ENCODE measurements at regions not wholly inside any gene's neighbourhood (a gene's known extent, or its start where the extent isn't known, plus 50 kb on each side); places are given as distances from the start of the nearest gene placed in this dataset.

GRCh38 chr6:169865346-169866139, 114.1 kb downstream of the ERMARD start:
- WGBS, result 85% methylated on average over 13 of the region's 13 CpGs
- Histone ChIP-seq H3K4me3 (ENCODE audit: low read depth, low read length) (no peak overlapping the region), H3K27ac (ENCODE audit: low read depth) (no peak overlapping the region), H3K4me1 (ENCODE audit: insufficient read depth) (no peaks in the 10 kb centered on the region), H3K36me3 (ENCODE audit: insufficient read depth) (no peaks in the 10 kb centered on the region)
- no peak for DNase-seq (ENCODE audit: extremely low spot score)

DNA sequence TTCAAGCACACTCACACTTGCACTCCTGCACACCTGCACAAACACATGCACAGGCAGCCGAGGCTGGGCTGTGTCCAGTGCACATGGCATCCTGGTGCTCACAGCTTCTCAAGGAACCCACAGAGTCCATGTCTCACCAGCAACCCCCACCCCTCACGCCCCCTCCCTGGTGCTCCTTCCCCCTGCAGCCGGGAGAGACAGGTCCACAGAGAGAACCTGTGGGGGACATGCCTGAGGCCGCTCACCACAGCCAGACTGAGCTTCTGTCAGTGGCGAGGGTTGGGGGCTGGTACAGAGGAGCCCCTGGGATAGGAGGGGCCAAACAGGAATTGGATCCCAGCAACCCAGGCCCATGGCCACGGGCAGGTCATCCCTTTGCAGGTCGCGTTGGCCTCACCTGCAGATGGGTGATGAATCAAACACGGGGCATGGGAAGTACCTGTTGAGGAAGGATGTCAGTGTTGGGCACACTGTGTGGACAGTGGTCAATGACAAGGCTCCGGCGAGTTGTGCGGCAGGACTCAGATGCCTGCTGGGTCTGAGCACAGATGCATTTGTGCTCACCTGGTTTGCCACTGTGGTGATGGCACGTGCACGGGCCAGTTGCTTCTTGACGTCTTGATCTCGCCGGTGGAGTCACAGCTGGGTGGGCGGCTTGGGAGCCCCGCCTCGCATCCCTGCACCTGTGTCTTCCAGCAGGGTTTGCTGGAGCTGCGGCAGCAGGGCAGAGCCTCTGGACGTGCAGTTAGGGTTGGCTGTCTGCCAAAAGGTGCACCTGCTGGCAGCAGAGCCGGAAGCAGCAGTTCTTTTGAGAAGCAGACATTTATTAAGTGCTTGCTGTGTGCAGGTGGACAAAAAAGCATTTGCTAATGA, 113.0 kb downstream of the ERMARD start:
- WGBS, result 81% methylated on average over 23 of the region's 23 CpGs
- Histone ChIP-seq H3K4me1 (ENCODE audit: insufficient read depth) (no peaks in the 10 kb centered on the region), H3K27ac (ENCODE audit: low read depth) (no peak overlapping the region), H3K36me3 (ENCODE audit: insufficient read depth) (no peaks in the 10 kb centered on the region), H3K4me3 (ENCODE audit: low read depth, low read length) (no peak overlapping the region)
- no peak for DNase-seq (ENCODE audit: extremely low spot score)

DNA sequence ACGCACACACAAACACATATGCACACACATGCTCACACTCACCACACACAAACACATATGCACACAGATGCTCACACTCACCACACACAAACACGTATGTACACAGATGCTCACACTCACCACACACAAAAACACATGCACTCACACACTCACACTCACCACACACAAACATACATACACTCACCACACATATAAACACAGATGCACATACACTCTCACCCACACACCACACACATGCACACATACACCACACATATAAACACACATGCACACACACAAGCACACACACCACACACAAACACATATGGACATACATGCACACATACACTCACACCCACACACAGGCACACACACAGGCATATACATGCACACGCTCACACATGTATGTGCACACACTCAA, 112.3 kb downstream of the ERMARD start:
- no peak overlapping the region for H3K27ac ChIP-seq (ENCODE audit: low read depth)
- no peak overlapping the region for H3K4me3 ChIP-seq (ENCODE audit: low read depth, low read length)
- H3K4me1 ChIP-seq (ENCODE audit: insufficient read depth), result no peaks in the 10 kb centered on the region
- no peaks in the 10 kb centered on the region for H3K36me3 ChIP-seq (ENCODE audit: insufficient read depth)
- DNase-seq (ENCODE audit: extremely low spot score), result no peak
- WGBS, result 98% methylated on average over 3 of the region's 3 CpGs

- no peak for DNase-seq (ENCODE audit: extremely low spot score)
- WGBS, result 82% methylated on average over 20 of the region's 20 CpGs
- no peak overlapping the region for H3K27ac ChIP-seq (ENCODE audit: low read depth)
- no peaks in the 10 kb centered on the region for H3K4me1 ChIP-seq (ENCODE audit: insufficient read depth)
- no peaks in the 10 kb centered on the region for H3K36me3 ChIP-seq (ENCODE audit: insufficient read depth)
- no peak overlapping the region for H3K4me3 ChIP-seq (ENCODE audit: low read depth, low read length)
These were observed 111.6 kb downstream of the ERMARD start for GRCh38 chr6:169862892-169863525.

- Histone ChIP-seq H3K36me3 (ENCODE audit: insufficient read depth) (no peaks in the 10 kb centered on the region), H3K4me1 (ENCODE audit: insufficient read depth) (no peaks in the 10 kb centered on the region), H3K4me3 (ENCODE audit: low read depth, low read length) (no peak overlapping the region), H3K27ac (ENCODE audit: low read depth) (no peak overlapping the region)
- 39% methylated on average over 17 of the region's 17 CpGs for WGBS
- DNase-seq (ENCODE audit: extremely low spot score), result no peak
These were observed 110.8 kb downstream of the ERMARD start for GRCh38 chr6:169862043-169862891.

DNA sequence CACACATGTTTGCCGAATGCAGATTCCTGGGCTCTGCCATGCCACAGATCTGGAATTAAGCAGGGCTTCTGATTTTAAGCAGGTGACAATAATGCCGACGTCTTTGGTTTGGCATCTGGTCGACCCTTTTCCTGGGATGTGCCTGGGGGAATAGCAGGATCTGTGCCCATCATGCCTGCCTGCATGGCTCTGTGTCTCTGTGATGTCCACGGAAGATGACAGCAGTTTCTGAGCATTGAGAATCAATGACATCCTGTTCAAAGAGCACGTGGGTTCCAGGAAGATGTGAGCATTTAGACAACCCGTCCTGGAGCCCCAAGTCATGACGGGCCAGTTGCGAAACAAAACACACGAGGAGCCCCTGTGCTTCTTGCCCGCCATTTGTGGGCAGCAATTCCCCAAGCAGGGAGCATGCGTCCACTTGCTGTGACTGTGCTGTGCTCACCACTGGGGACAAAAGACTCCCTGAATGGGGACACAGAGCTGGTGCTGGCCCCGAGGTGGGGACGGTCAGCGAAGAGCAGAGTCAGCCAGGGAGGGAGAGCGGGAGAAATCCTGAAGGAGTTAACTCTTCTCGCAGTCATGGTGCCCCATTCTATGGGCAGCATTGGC, 110.1 kb downstream of the ERMARD start:
- Histone ChIP-seq H3K36me3 (ENCODE audit: insufficient read depth) (no peaks in the 10 kb centered on the region), H3K4me1 (ENCODE audit: insufficient read depth) (no peaks in the 10 kb centered on the region), H3K27ac (ENCODE audit: low read depth) (no peak overlapping the region), H3K4me3 (ENCODE audit: low read depth, low read length) (no peak overlapping the region)
- no peak for DNase-seq (ENCODE audit: extremely low spot score)
- 79% methylated on average over 17 of the region's 17 CpGs for WGBS

GRCh38 chr6:169859978-169860703, 108.7 kb downstream of the ERMARD start:
- H3K4me3 ChIP-seq (ENCODE audit: low read depth, low read length), result no peak overlapping the region
- no peaks in the 10 kb centered on the region for H3K36me3 ChIP-seq (ENCODE audit: insufficient read depth)
- DNase-seq (ENCODE audit: extremely low spot score), result no peak
- no peaks in the 10 kb centered on the region for H3K4me1 ChIP-seq (ENCODE audit: insufficient read depth)
- WGBS, result 81% methylated on average over 18 of the region's 18 CpGs
- H3K27ac ChIP-seq (ENCODE audit: low read depth), result no peak overlapping the region

GRCh38 chr6:169859401-169859977, 108.1 kb downstream of the ERMARD start:
- no peak for DNase-seq (ENCODE audit: extremely low spot score)

DNA sequence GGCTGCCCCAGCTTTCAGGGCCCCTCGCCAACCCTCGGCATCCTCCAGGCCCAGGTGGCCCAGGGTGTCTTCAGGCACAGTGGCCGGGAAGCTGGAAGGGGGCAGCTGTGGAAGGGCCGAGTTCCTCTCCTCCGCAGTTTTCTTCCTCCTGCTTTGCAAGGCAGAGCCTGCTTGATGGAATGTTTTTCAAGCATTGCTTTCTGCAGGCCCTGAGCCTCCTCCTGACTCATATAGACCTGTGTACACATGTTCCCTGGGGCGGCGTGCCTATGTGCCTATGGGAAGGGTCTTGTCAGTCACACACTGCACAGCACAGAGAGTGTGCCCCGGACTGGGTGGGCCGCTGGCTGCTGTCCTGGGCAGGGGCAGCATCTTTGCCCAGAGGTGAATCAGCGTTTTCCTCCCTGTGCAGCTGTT, 107.5 kb downstream of the ERMARD start:
- H3K4me1 ChIP-seq (ENCODE audit: insufficient read depth), result no peaks in the 10 kb centered on the region
- no peak overlapping the region for H3K4me3 ChIP-seq (ENCODE audit: low read depth, low read length)
- DNase-seq (ENCODE audit: extremely low spot score), result no peak
- no peak overlapping the region for H3K27ac ChIP-seq (ENCODE audit: low read depth)
- WGBS, result 90% methylated on average over 10 of the region's 10 CpGs
- no peaks in the 10 kb centered on the region for H3K36me3 ChIP-seq (ENCODE audit: insufficient read depth)

More at GRCh38 chr6:169859401-169859977, 108.1 kb downstream of the ERMARD start:
- no peaks in the 10 kb centered on the region for H3K36me3 ChIP-seq (ENCODE audit: insufficient read depth)
- 91% methylated on average over 7 of the region's 7 CpGs for WGBS
- no peak overlapping the region for H3K27ac ChIP-seq (ENCODE audit: low read depth)
- H3K4me1 ChIP-seq (ENCODE audit: insufficient read depth), result no peaks in the 10 kb centered on the region
- no peak overlapping the region for H3K4me3 ChIP-seq (ENCODE audit: low read depth, low read length)

DNA sequence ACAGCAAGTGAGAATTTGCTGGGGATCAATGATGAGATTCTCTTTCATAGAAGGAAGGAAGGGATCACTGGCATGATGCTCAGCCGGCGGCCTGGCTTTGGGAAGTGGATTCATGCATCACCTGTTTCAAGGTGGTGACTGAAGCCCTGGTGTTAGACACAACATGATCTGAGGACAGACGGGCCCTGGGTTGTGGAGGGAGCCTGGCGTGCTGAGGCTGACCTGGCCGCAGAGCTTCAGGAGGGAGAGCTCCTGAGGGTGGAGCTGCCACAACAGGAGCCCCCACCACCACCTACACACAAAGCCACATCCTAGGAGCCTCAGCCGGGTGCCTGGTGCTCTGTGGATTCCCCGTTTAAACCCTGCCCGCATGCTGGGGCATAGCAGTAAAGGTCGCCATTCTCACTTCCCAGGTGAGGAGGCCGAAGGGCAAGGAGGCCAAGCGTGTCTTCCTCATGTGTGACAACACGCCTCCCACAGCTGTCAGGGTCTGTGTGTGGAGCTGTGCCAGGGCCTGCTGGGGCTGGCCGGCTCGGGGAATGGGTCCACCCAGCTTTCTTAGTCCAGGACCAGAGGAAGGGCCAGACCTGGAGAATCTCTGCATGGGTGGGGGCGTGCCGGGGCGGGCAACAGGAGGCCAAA, 107.0 kb downstream of the ERMARD start:
- DNase-seq (ENCODE audit: extremely low spot score), result no peak
- 91% methylated on average over 17 of the region's 17 CpGs for WGBS

DNA sequence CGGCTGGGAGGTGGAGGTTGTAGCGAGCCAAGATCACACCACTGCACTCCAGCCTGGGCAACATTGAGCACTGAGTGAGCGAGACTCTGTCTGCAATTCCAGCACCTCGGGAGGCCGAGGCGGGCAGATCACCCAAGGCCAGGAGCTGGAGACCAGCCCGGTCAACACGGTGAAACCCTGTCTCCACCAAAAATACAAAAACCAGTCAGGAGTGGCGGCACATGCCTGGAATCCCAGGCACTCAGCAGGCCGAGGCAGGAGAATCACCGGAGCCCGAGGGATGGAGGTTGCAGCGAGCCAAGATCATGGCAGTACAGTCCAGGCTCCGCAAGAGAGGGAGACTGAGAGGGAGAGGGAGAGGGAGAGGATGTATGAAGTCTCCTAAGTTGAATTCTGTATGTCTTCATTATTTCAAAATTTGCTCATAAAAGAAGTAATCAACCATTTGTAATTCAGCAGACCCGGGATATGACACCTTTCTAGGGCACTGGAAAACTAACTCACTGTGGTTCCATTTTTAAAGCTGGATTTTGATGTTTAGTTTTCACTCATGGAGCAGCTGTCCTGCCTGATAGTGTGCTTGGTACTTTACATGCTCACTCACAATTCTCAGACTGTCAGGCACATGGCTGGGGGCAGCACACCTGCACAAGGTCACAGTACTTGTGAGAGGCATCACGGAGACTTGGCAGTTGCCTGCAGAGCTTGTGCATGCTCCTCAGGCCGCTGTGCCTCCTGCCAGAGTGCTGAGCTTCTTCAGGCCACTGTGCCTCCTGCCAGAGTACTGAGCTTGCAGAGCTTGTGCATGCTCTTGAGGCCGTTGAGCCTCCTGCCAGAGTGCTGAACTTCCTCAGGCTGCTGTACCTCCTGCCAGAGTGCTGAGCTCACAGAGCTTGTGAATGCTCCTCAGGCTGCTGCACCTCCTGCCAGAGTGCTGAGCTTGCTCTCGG, 106.2 kb downstream of the ERMARD start:
- H3K4me3 ChIP-seq (ENCODE audit: low read depth, low read length), result no peak overlapping the region

More for the DNA sequence above, 107.0 kb downstream of the ERMARD start:
- H3K27ac ChIP-seq (ENCODE audit: low read depth), result no peak overlapping the region
- no peaks in the 10 kb centered on the region for H3K4me1 ChIP-seq (ENCODE audit: insufficient read depth)
- H3K36me3 ChIP-seq (ENCODE audit: insufficient read depth), result no peaks in the 10 kb centered on the region
- H3K4me3 ChIP-seq (ENCODE audit: low read depth, low read length), result no peak overlapping the region

More for the DNA sequence above, 106.2 kb downstream of the ERMARD start:
- 89% methylated on average over 19 of the region's 19 CpGs for WGBS
- H3K27ac ChIP-seq (ENCODE audit: low read depth), result no peak overlapping the region
- no peaks in the 10 kb centered on the region for H3K36me3 ChIP-seq (ENCODE audit: insufficient read depth)
- H3K4me1 ChIP-seq (ENCODE audit: insufficient read depth), result no peaks in the 10 kb centered on the region
- DNase-seq (ENCODE audit: extremely low spot score), result no peak

All from urinary bladder (tissue), 3 donors.